Liver (tissue), 8 donors: ENCODE measurements at regions not wholly inside any gene's neighbourhood (a gene's known extent, or its start where the extent isn't known, plus 50 kb on each side); places are given as distances from the start of the nearest gene placed in this dataset.

Experiments
- DNase-seq: peaks from one replicate; pipeline ENCODE4 v3.0.0-alpha.2; 2017; ENCODE audit warnings: low spot score
- H3K27ac ChIP-seq, 2 donors: one replicate each; pipeline ENCODE4 v1.7.0; 2013; ENCODE audit warnings: inconsistent platforms in 2 of 2, low read length in 2 of 2, control low read depth in 1 of 2, low read depth in 1 of 2, mild to moderate bottlenecking in 1 of 2
- H3K27me3 ChIP-seq, 4 donors: one replicate each; pipeline versions ENCODE4 v1.6.1 to v1.7.0; 2013; ENCODE audit warnings: low read length in 3 of 4, inconsistent platforms in 1 of 4, mild to moderate bottlenecking in 1 of 4, moderate library complexity in 1 of 4; ENCODE audit not compliant: control insufficient read depth in 4 of 4, insufficient read depth in 4 of 4
- H3K36me3 ChIP-seq, 4 donors: one replicate each; pipeline versions ENCODE4 v1.6.1 to v1.7.0; 2013; ENCODE audit warnings: low read length in 3 of 4, mild to moderate bottlenecking in 3 of 4, low read depth in 1 of 4, moderate library complexity in 1 of 4; ENCODE audit not compliant: control insufficient read depth in 4 of 4, insufficient read depth in 3 of 4
- H3K4me1 ChIP-seq, 4 donors: one replicate each; pipeline versions ENCODE4 v1.6.1 to v1.7.0; 2013; ENCODE audit warnings: low read length in 3 of 4, mild to moderate bottlenecking in 3 of 4, moderate library complexity in 1 of 4; ENCODE audit not compliant: control insufficient read depth in 4 of 4, insufficient read depth in 4 of 4
- H3K4me3 ChIP-seq, 3 donors: one replicate each; pipeline versions ENCODE4 v1.6.1 to v1.7.0; 2013; ENCODE audit warnings: low read length in 3 of 3, control low read depth in 1 of 3, low read depth in 1 of 3, mild to moderate bottlenecking in 1 of 3
- H3K9ac ChIP-seq, 2 donors: one replicate each; pipeline ENCODE4 v1.7.0; 2013; ENCODE audit warnings: low read length in 2 of 2, mild to moderate bottlenecking in 2 of 2, moderate library complexity in 2 of 2, control low read depth in 1 of 2, low read depth in 1 of 2
- H3K9me3 ChIP-seq, 4 donors: one replicate each; pipeline versions ENCODE4 v1.6.1 to v1.7.0; 2013; ENCODE audit warnings: low read length in 3 of 4; ENCODE audit not compliant: control insufficient read depth in 4 of 4
- FOXA2 ChIP-seq: IDR thresholded peaks from 2 replicates; pipeline ENCODE4 v1.6.1; 2016; ENCODE audit warnings: antibody characterized with exemption
- HNF4G ChIP-seq: IDR thresholded peaks from 2 replicates; pipeline ENCODE4 v1.6.1; 2016; ENCODE audit warnings: antibody characterized with exemption
- JUND ChIP-seq, 2 donors: IDR thresholded peaks; 2 replicates each; pipeline ENCODE4 v1.6.1; 2016; ENCODE audit warnings: antibody characterized with exemption in 2 of 2
- NR2F2 ChIP-seq: IDR thresholded peaks from 2 replicates; pipeline ENCODE4 v1.6.1; 2016; ENCODE audit warnings: antibody characterized with exemption
- RAD21 ChIP-seq, 2 donors: IDR thresholded peaks; 2 replicates each; pipeline ENCODE4 v1.6.1; 2016; ENCODE audit warnings: antibody characterized with exemption in 2 of 2, mild to moderate bottlenecking in 2 of 2
- RXRA ChIP-seq, 2 donors: IDR thresholded peaks; 2 replicates each; pipeline ENCODE4 v1.6.1; 2017 to 2018; ENCODE audit warnings: antibody characterized with exemption in 2 of 2, mild to moderate bottlenecking in 1 of 2
- SP1 ChIP-seq: IDR thresholded peaks from 2 replicates; pipeline ENCODE4 v1.6.1; 2018; ENCODE audit warnings: antibody characterized with exemption, mild to moderate bottlenecking
- TAF1 ChIP-seq: conservative IDR thresholded peaks from 2 replicates; pipeline ENCODE4 v1.6.1; 2016; ENCODE audit warnings: antibody characterized with exemption, mild to moderate bottlenecking
- YY1 ChIP-seq: IDR thresholded peaks from 2 replicates; pipeline ENCODE4 v1.6.1; 2016; ENCODE audit warnings: antibody characterized with exemption, mild to moderate bottlenecking
- WGBS: extraction: QIAGEN DNeasy Blood & Tissue Kit; methylation state at CpG from one replicate; pipeline ENCODE4 v1.1.7; 2013; 5-methylcytosine and 5-hydroxymethylcytosine counted together
- TF ChIP-seq, protein P1 (sequence below): IDR thresholded peaks from 2 replicates; pipeline ENCODE4 v1.6.1; 2016; ENCODE audit warnings: antibody characterized with exemption
- TF ChIP-seq, protein P2 (sequence below): IDR thresholded peaks from 2 replicates; pipeline ENCODE4 v1.6.1; 2016; ENCODE audit warnings: antibody characterized with exemption
- TF ChIP-seq, protein P3 (sequence below): IDR thresholded peaks from 2 replicates; pipeline ENCODE4 v1.6.1; 2016; ENCODE audit warnings: antibody characterized with exemption
- TF ChIP-seq, protein P4 (sequence below): IDR thresholded peaks from 2 replicates; pipeline ENCODE4 v1.6.1; 2016; ENCODE audit warnings: antibody characterized with exemption, mild to moderate bottlenecking
- TF ChIP-seq, protein P5 (sequence below): fragments of 150-350 bp; IDR thresholded peaks from 2 replicates; pipeline ENCODE4 v1.5.1; 2017; ENCODE audit warnings: improper control_type of control experiment, low read depth, low read length; ENCODE audit not compliant: missing input control
- donor health status: healthy.
- donor health status: healthy.
- donor health status: healthy.
- donor health status: healthy.
- donor health status: healthy.

DNA sequence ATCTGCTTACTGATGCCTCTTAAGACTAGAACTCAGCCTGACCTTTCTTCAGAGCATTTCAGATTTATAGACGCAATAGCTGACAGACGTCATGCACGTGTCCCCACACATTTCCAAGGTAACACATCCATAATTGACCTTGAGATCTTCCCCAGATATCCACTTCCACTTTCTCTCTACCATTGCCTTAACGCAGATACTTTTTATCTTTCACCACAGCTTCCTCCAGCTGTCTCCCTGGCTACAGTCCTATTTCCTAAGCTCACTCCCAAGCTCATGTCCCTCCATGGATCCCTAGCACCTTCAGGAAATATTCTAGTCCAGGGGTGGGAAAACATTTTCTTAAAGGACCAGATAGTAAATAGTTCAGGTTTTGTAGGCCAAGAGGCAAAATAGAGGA is 173.0 kb upstream of the MITF start (continued):
- TF ChIP-seq, protein P1, sequence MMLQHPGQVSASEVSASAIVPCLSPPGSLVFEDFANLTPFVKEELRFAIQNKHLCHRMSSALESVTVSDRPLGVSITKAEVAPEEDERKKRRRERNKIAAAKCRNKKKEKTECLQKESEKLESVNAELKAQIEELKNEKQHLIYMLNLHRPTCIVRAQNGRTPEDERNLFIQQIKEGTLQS, result no peak
- TF ChIP-seq FOXA2 (no peak), RXRA (IDR thresholded peaks at IDR 0.05) (no peak), JUND (IDR thresholded peaks at IDR 0.05) (no peak)
- TF ChIP-seq, protein P2, sequence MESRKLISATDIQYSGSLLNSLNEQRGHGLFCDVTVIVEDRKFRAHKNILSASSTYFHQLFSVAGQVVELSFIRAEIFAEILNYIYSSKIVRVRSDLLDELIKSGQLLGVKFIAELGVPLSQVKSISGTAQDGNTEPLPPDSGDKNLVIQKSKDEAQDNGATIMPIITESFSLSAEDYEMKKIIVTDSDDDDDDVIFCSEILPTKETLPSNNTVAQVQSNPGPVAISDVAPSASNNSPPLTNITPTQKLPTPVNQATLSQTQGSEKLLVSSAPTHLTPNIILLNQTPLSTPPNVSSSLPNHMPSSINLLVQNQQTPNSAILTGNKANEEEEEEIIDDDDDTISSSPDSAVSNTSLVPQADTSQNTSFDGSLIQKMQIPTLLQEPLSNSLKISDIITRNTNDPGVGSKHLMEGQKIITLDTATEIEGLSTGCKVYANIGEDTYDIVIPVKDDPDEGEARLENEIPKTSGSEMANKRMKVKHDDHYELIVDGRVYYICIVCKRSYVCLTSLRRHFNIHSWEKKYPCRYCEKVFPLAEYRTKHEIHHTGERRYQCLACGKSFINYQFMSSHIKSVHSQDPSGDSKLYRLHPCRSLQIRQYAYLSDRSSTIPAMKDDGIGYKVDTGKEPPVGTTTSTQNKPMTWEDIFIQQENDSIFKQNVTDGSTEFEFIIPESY, result no peak

DNA sequence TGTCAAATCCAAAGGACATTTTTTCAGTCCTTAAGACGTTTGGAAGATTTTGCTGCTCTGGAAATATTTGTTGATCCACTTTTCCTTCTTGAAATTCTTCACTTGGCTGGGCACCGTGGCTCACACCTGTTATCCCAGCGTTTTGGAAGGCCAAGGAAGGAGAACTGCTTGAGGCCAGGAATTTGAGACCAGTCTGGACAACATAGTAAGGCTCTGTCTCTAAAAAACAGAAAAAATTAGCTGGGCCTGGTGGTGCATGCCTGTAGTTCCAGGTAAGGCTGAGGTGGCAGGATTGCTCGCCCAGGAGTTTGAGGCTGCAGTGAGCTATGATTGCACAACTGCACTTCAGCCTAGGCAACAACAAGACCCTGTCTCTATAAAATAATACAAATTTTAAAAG is 173.9 kb upstream of the MITF start:
- Histone ChIP-seq H3K4me3 (no peak overlapping the region), H3K27me3 (no peaks in the 10 kb centered on the region), H3K9me3 (no peaks in the 10 kb centered on the region), H3K36me3 (no peaks in the 10 kb centered on the region), H3K4me1 (no peaks in the 10 kb centered on the region), H3K9ac (no peak overlapping the region), H3K27ac (no peak overlapping the region)
- TF ChIP-seq, protein P2, result no peak
- no peak for TF ChIP-seq JUND (IDR thresholded peaks at IDR 0.05)
- TF ChIP-seq, protein P3, sequence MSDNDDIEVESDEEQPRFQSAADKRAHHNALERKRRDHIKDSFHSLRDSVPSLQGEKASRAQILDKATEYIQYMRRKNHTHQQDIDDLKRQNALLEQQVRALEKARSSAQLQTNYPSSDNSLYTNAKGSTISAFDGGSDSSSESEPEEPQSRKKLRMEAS, result no peak
- TF ChIP-seq, protein P4, sequence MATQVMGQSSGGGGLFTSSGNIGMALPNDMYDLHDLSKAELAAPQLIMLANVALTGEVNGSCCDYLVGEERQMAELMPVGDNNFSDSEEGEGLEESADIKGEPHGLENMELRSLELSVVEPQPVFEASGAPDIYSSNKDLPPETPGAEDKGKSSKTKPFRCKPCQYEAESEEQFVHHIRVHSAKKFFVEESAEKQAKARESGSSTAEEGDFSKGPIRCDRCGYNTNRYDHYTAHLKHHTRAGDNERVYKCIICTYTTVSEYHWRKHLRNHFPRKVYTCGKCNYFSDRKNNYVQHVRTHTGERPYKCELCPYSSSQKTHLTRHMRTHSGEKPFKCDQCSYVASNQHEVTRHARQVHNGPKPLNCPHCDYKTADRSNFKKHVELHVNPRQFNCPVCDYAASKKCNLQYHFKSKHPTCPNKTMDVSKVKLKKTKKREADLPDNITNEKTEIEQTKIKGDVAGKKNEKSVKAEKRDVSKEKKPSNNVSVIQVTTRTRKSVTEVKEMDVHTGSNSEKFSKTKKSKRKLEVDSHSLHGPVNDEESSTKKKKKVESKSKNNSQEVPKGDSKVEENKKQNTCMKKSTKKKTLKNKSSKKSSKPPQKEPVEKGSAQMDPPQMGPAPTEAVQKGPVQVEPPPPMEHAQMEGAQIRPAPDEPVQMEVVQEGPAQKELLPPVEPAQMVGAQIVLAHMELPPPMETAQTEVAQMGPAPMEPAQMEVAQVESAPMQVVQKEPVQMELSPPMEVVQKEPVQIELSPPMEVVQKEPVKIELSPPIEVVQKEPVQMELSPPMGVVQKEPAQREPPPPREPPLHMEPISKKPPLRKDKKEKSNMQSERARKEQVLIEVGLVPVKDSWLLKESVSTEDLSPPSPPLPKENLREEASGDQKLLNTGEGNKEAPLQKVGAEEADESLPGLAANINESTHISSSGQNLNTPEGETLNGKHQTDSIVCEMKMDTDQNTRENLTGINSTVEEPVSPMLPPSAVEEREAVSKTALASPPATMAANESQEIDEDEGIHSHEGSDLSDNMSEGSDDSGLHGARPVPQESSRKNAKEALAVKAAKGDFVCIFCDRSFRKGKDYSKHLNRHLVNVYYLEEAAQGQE, result no peak
- DNase-seq, result no peak
- WGBS, result 85% methylated on average over 4 of the region's 4 CpGs

DNA sequence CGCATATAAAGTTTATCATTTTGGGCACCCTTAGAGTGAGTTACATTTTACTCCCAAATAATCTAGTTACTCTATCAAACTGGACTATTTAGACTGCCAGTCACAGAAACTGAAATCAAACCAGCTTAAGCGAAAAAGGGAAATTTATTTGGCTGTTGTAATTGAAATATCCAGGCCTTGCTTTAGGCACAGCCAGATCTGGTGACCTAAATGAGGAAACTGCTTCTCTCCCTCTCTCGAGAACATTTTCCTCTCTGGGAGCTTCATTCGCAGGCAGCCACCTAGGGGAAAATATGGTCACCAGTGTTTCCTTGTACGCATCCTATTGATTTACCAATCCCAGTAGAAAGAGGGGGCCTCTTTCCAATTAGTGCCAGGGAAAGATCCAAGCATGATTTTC is 175.3 kb upstream of the MITF start:
- H3K27me3 ChIP-seq, result no peaks in the 10 kb centered on the region
- no peak overlapping the region for H3K9ac ChIP-seq
- 80% methylated on average over 5 of the region's 5 CpGs for WGBS
- H3K36me3 ChIP-seq, result no peaks in the 10 kb centered on the region
- no peak for DNase-seq
- no peaks in the 10 kb centered on the region for H3K9me3 ChIP-seq
- H3K27ac ChIP-seq, result no peak overlapping the region
- H3K4me3 ChIP-seq, result no peak overlapping the region
- peaks cover 0 to 5% (median 4%) of the 10 kb centered on the region in 4 donors for H3K4me1 ChIP-seq
- TF ChIP-seq RAD21 (IDR thresholded peaks at IDR 0.05) (no peak), RXRA (IDR thresholded peaks at IDR 0.05) (no peak), NR2F2 (no peak), HNF4G (no peak), YY1 (no peak), JUND (IDR thresholded peaks at IDR 0.05) (no peak), SP1 (no peak), TAF1 (no peak), FOXA2 (no peak)
- TF ChIP-seq, protein P4, result no peak
- TF ChIP-seq, protein P1, result no peak
- TF ChIP-seq, protein P3, result no peak
- TF ChIP-seq, protein P5, sequence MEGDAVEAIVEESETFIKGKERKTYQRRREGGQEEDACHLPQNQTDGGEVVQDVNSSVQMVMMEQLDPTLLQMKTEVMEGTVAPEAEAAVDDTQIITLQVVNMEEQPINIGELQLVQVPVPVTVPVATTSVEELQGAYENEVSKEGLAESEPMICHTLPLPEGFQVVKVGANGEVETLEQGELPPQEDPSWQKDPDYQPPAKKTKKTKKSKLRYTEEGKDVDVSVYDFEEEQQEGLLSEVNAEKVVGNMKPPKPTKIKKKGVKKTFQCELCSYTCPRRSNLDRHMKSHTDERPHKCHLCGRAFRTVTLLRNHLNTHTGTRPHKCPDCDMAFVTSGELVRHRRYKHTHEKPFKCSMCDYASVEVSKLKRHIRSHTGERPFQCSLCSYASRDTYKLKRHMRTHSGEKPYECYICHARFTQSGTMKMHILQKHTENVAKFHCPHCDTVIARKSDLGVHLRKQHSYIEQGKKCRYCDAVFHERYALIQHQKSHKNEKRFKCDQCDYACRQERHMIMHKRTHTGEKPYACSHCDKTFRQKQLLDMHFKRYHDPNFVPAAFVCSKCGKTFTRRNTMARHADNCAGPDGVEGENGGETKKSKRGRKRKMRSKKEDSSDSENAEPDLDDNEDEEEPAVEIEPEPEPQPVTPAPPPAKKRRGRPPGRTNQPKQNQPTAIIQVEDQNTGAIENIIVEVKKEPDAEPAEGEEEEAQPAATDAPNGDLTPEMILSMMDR, result no peak
